ENCODE measurements at regions not wholly inside any gene's neighbourhood (a gene's known extent, or its start where the extent isn't known, plus 50 kb on each side); places are given as distances from the start of the nearest gene placed in this dataset.

DNA sequence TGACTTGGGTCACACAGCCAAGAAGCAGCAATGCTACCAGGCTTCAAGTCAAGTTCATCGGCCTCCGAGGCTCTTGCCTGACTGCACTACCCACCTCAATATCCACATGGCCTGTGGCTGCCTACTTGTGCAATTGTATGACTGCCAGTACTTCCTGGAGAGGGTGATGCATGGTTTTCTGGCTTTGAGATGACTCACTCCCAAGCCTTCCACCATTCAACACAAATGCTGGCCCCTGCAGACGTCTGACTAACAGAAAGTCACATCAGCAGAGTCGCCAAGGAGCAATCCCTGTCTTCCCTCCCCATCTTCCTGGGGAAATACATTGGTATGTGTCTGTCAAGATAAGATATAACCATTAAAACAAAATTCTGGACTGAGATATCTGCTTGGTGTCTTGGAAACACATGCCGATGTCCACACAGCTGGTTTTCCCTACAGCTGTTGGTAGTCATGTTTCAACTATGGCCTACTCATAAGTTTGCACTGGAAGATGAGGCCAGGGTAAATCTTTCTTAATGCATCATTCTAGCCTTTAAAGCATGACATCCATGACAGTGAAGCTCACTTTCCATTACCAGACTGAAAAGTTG is 79.6 kb upstream of the SPATA12 start:
- TF ChIP-seq CTCF (IDR thresholded peaks at IDR 0.05), result no peak
- no peak for TF ChIP-seq POLR2A (IDR thresholded peaks at IDR 0.05)
- TF ChIP-seq EP300 (IDR thresholded peaks at IDR 0.05), result no peak
